Testis (tissue), 2 donors: ENCODE measurements at regions not wholly inside any gene's neighbourhood (a gene's known extent, or its start where the extent isn't known, plus 50 kb on each side); places are given as distances from the start of the nearest gene placed in this dataset.

Experiments used
- POLR2A ChIP-seq: fragments of 450-650 bp; IDR thresholded peaks from one replicate; pipeline ENCODE4 v1.6.1; 2017; ENCODE audit warnings: antibody characterized with exemption, mild to moderate bottlenecking, moderate library complexity
- TF ChIP-seq, protein P1 (sequence below), 3 experiments: fragments of 450-650 bp in 2 of 3; fragments of 200-600 bp in 1 of 3; sonication (generic) in 1 of 3; IDR thresholded peaks; one replicate each; pipeline ENCODE4 v1.5.1; 2016 to 2019; ENCODE audit warnings: antibody characterized with exemption in 3 of 3, mild to moderate bottlenecking in 2 of 3, moderate library complexity in 1 of 3

DNA sequence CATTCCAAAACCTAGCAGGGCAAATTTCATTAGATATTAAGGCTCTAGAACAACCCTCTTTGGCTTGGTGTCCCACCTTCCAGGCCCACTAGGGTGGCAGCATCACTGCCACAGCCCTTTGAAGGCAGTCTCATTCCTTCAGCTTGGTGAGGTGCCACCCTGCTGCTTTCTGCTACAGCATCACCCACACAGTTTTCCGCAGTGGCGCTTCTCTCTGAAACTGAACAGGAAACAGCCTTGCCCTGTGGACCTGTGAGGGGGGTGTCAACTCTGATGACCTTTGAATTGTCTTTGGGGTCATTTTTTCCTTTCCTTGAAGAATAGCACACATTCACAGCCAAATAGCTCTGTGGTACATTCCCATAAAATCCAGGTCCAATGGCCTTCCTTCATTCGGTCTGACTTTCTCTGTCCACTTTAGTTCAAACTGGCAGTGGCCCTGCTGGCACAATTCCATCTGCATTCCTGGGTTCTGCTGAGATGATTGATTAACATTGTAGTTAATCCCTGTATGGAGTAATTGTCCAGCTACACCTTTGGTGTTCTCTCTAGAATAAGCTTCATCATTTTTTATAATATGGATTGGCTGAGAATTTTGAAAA, 251.9 kb upstream of the FAT3 start:
- no peak for TF ChIP-seq POLR2A
- TF ChIP-seq, protein P1, sequence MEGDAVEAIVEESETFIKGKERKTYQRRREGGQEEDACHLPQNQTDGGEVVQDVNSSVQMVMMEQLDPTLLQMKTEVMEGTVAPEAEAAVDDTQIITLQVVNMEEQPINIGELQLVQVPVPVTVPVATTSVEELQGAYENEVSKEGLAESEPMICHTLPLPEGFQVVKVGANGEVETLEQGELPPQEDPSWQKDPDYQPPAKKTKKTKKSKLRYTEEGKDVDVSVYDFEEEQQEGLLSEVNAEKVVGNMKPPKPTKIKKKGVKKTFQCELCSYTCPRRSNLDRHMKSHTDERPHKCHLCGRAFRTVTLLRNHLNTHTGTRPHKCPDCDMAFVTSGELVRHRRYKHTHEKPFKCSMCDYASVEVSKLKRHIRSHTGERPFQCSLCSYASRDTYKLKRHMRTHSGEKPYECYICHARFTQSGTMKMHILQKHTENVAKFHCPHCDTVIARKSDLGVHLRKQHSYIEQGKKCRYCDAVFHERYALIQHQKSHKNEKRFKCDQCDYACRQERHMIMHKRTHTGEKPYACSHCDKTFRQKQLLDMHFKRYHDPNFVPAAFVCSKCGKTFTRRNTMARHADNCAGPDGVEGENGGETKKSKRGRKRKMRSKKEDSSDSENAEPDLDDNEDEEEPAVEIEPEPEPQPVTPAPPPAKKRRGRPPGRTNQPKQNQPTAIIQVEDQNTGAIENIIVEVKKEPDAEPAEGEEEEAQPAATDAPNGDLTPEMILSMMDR (IDR thresholded peaks at IDR 0.05), result no peak
